WTC11 (cell line): ENCODE measurements at regions not wholly inside any gene's neighbourhood (a gene's known extent, or its start where the extent isn't known, plus 50 kb on each side); places are given as distances from the start of the nearest gene placed in this dataset.

Experiments
- ATF3 ChIP-seq: sonication (generic); formaldehyde crosslinking; conservative IDR thresholded peaks from 2 replicates; pipeline ENCODE4 v1.8.1; 2022; ENCODE audit warnings: mild to moderate bottlenecking, missing genetic modification reagents
- CTCF ChIP-seq: fragments of 200-600 bp; IDR thresholded peaks from 2 replicates; pipeline ENCODE4 v1.8.0; 2022; ENCODE audit warnings: antibody characterized with exemption
- ETV6 ChIP-seq: sonication (generic); formaldehyde crosslinking; IDR thresholded peaks from 2 replicates; pipeline ENCODE4 v1.8.1; 2022; ENCODE audit warnings: mild to moderate bottlenecking, missing genetic modification reagents
- IRF1 ChIP-seq: sonication (generic); formaldehyde crosslinking; IDR thresholded peaks from 2 replicates; pipeline ENCODE4 v1.8.0; 2023; ENCODE audit warnings: missing genetic modification reagents
- MAX ChIP-seq: sonication (generic); formaldehyde crosslinking; IDR thresholded peaks from 2 replicates; pipeline ENCODE4 v1.8.0; 2022; ENCODE audit warnings: mild to moderate bottlenecking, missing genetic modification reagents
- MLX ChIP-seq: sonication (generic); formaldehyde crosslinking; IDR thresholded peaks from 2 replicates; pipeline ENCODE4 v1.8.1; 2023; ENCODE audit warnings: mild to moderate bottlenecking, missing genetic modification reagents, moderate library complexity
- NR1H2 ChIP-seq: sonication (generic); formaldehyde crosslinking; IDR thresholded peaks from 2 replicates; pipeline ENCODE4 v1.9.0; 2021; ENCODE audit warnings: mild to moderate bottlenecking, moderate library complexity, missing genetic modification reagents
- PRRX2 ChIP-seq: fragments of 250-450 bp; sonication (Bioruptor Pico); IDR thresholded peaks from 2 replicates; pipeline ENCODE4 v1.8.0; 2021; ENCODE audit warnings: mild to moderate bottlenecking
- SP1 ChIP-seq: sonication (generic); formaldehyde crosslinking; conservative IDR thresholded peaks from 2 replicates; pipeline ENCODE4 v1.8.1; 2022; ENCODE audit warnings: missing genetic modification reagents
- USF2 ChIP-seq: sonication (generic); formaldehyde crosslinking; IDR thresholded peaks from 2 replicates; pipeline ENCODE4 v1.8.1; 2023; ENCODE audit warnings: mild to moderate bottlenecking, missing genetic modification reagents, moderate library complexity
- ZNF121 ChIP-seq: sonication (generic); formaldehyde crosslinking; IDR thresholded peaks from 2 replicates; pipeline ENCODE4 v1.8.0; 2023; ENCODE audit warnings: missing genetic modification reagents
- ZNF138 ChIP-seq: sonication (generic); formaldehyde crosslinking; conservative IDR thresholded peaks from 2 replicates; pipeline ENCODE4 v1.8.1; 2022; ENCODE audit warnings: mild to moderate bottlenecking, moderate library complexity, missing genetic modification reagents
- ZNF416 ChIP-seq: fragments of 250-450 bp; sonication (Bioruptor Pico); IDR thresholded peaks from 2 replicates; pipeline ENCODE4 v1.9.0; 2021; ENCODE audit warnings: mild to moderate bottlenecking, inconsistent platforms
- ZNF423 ChIP-seq: fragments of 250-450 bp; sonication (Bioruptor Pico); IDR thresholded peaks from 2 replicates; pipeline ENCODE4 v2.1.2; 2022; ENCODE audit warnings: mild to moderate bottlenecking, moderate library complexity

GRCh38 chr20:54875307-54875706 lies 399.9 kb downstream of the DOK5 start:
- TF ChIP-seq CTCF (no peak), MLX (CRISPR knock-in tag) (no peak), ETV6 (CRISPR knock-in tag) (no peak), NR1H2 (no peak), ZNF423 (CRISPR knock-in tag) (no peak), MAX (CRISPR knock-in tag) (no peak), ZNF121 (CRISPR knock-in tag) (no peak), ATF3 (CRISPR knock-in tag) (no peak), IRF1 (no peak), PRRX2 (CRISPR knock-in tag) (no peak), ZNF416 (CRISPR knock-in tag) (no peak), USF2 (CRISPR knock-in tag) (no peak), ZNF138 (CRISPR knock-in tag) (no peak), SP1 (CRISPR knock-in tag) (no peak)
